WI38 (cell line): ENCODE measurements at regions not wholly inside any gene's neighbourhood (a gene's known extent, or its start where the extent isn't known, plus 50 kb on each side); places are given as distances from the start of the nearest gene placed in this dataset.

Source experiments
- H3K4me3 ChIP-seq: 2 replicates; pipeline ENCODE4 v1.5.1; 2011; ENCODE audit warnings: low read depth, mild to moderate bottlenecking, control low read depth, low read length
- CTCF ChIP-seq: IDR thresholded peaks from 2 replicates; pipeline ENCODE4 v1.5.1; 2012; ENCODE audit warnings: low read depth, mild to moderate bottlenecking, control low read depth, low read length

DNA sequence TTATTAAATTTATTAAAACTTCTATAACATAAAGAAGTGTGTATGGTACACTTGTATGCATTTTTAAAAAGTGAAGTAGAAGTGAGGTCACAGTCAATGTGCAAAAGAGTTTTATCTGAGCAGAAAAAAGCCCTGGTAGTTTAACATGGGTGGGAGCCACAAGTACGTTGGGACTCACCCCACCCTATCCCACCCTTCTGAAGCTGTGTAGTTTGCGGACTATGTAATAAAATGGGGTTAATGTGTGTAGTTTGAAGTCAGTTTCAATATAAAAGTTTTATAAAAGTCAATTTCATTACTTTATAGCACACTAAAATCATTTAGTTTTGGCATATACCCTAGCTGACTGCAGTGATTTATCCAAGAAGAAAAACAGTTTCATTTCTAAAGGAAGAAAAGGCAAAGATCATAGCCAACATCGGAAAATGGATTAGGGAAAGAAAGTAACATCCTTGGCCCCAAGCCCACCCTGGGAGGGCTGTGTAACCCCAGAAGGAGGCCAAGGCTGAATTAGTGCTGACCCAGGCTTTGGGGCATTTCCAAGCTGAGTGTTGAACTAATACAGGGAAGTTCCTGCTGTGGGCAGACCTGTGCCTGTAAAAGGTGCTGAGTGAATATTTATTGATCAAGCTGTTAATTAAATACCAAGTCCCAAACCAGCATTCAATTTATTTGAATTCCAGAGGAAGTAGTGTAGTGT, 398.6 kb upstream of the ADAMTSL1 start:
- H3K4me3 ChIP-seq: no peak overlapping the region
- TF ChIP-seq CTCF: no peak

DNA sequence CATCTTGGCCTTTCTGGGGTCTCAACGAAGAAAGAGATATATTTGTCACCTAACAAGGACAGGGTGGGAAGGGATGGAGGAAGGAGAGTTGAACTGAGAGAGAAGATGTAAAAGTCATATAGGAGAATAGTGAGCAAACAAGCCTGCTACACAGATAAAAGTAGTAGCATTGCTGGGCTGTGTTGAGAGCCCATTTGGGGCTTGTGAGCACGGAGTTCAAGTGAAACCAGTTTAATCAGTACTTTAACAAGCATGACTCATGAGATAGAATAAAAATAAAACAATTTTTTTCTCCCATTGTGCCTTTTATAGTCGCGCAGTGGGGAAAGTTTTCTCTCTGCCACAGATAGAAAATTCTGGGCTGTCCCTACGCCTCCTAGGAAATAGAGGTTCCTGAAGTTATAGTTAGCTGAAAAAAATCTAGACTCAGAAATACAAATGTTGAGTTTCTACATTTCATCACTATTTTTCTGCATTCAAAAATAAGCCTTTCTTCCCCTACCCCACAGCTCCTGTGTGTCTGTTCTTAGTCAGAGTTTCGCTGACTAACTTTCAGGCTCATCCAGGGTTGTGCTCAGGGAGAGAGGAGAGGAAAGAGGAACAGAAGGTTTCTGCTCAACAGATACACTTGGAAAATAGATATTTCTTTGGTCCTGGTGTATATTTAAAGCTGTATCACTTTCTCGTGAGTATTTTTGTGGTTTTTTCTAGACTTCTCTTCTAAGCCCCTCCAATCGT, 395.8 kb upstream of the ADAMTSL1 start:
- no peak overlapping the region for H3K4me3 ChIP-seq
- TF ChIP-seq CTCF: no peak

- no peak for TF ChIP-seq CTCF
- no peak overlapping the region for H3K4me3 ChIP-seq
Observed at GRCh38 chr9:18092138-18092537, 381.8 kb upstream of the ADAMTSL1 start.

DNA sequence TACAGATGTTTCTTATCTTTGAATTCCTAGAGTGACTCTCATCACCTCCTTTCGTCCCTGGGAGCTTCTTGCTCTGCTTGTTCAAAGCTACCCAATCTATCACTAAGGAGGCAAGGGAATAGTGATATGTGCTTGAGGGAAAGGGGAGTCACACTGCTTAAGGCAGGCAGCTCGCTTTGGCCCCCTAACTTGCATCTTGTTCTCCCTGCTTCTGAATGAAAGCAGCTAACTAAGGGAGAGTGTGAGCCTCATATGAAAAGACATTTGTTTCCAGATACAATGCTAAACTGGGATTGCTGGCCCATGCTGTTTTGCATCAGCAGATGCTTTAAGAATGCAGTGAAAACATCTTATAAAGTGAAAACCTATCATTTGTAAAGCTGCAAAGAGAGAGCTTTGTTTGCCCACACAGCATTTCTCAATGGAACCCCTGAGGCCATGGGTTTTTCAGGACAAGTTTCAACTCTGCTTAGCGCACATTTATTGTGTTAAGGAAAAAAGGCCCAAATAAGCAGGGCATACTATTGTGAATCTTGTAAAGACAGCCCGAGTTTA, 367.9 kb upstream of the ADAMTSL1 start:
- H3K4me3 ChIP-seq: no peak overlapping the region
- TF ChIP-seq CTCF: no peak

GRCh38 chr9:18109675-18110074, 364.3 kb upstream of the ADAMTSL1 start:
- no peak for TF ChIP-seq CTCF
- H3K4me3 ChIP-seq: no peak overlapping the region

DNA sequence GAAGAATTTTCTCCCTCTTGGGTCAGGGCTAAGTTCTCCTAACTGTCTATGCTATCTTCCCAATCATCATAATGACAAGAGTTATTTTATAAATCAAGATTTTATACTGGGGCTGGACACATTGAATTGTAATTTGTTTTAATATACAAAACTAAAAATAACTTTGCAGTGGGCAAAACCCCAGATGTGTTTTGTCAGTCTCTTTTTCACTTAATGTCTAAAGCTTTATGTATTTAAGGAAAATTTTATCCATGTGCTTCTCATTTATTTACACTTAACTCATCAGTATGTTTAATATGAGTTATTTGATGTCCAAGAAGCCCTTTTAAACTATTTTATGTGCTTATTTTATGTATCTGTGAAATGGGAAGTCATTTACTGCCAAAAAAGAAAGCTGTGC, 362.8 kb upstream of the ADAMTSL1 start:
- TF ChIP-seq CTCF: no peak
- H3K4me3 ChIP-seq: no peak overlapping the region
